PFSK-1 (cell line): ENCODE measurements at regions not wholly inside any gene's neighbourhood (a gene's known extent, or its start where the extent isn't known, plus 50 kb on each side); places are given as distances from the start of the nearest gene placed in this dataset.

Source experiments
- FOXP2 ChIP-seq: optimal IDR thresholded peaks from 2 replicates; pipeline ENCODE3; 2011; ENCODE audit warnings: borderline replicate concordance, control low read depth, inconsistent platforms; ENCODE audit not compliant: insufficient read depth; ENCODE audit errors: extremely low read length, extremely low read depth
- POLR2AphosphoS5 ChIP-seq: IDR thresholded peaks from 2 replicates; pipeline ENCODE4 v1.6.1; 2012; ENCODE audit warnings: low read depth, mild to moderate bottlenecking, control low read depth, low read length, moderate library complexity
- SIN3A ChIP-seq: IDR thresholded peaks from 2 replicates; pipeline ENCODE4 v1.6.1; 2012; ENCODE audit warnings: mild to moderate bottlenecking, low read length, moderate library complexity, borderline replicate concordance; ENCODE audit not compliant: insufficient read depth
- TAF1 ChIP-seq: IDR thresholded peaks from 2 replicates; pipeline ENCODE4 v1.6.1; 2012; ENCODE audit warnings: low read length, control low read depth, borderline replicate concordance; ENCODE audit not compliant: insufficient read depth
- TF ChIP-seq, protein P1 (sequence below), 2 experiments: IDR thresholded peaks; 2 replicates each; pipeline versions ENCODE4 v1.6.1 to v1.8.0; 2011 to 2012; ENCODE audit warnings: low read depth in 2 of 2, low read length in 2 of 2, control low read depth in 1 of 2, inconsistent platforms in 1 of 2, mild to moderate bottlenecking in 1 of 2, moderate library complexity in 1 of 2; ENCODE audit not compliant: insufficient read depth in 1 of 2

DNA sequence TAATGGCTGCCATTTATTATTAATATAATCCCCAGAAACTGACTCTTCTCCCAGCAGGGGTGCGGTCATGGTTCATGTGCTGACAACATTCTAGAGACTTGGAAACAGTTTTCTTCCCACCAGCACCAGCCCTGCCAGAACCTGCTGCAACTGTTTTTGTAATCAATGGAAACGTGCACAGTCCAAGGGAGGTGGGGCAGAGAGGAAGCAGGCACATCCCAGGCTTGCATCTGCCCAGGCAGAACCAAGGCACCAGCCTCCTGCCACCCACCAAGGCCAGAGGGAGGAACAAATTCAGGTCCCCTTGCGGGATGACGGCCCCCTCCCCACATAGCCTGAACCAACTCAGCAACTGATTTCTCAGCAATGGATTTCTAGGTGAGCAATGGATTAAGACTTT lies 119.0 kb downstream of the OAT start:
- TF ChIP-seq POLR2AphosphoS5 (no peak), SIN3A (no peak), TAF1 (no peak), FOXP2 (no peak)
- TF ChIP-seq, protein P1, sequence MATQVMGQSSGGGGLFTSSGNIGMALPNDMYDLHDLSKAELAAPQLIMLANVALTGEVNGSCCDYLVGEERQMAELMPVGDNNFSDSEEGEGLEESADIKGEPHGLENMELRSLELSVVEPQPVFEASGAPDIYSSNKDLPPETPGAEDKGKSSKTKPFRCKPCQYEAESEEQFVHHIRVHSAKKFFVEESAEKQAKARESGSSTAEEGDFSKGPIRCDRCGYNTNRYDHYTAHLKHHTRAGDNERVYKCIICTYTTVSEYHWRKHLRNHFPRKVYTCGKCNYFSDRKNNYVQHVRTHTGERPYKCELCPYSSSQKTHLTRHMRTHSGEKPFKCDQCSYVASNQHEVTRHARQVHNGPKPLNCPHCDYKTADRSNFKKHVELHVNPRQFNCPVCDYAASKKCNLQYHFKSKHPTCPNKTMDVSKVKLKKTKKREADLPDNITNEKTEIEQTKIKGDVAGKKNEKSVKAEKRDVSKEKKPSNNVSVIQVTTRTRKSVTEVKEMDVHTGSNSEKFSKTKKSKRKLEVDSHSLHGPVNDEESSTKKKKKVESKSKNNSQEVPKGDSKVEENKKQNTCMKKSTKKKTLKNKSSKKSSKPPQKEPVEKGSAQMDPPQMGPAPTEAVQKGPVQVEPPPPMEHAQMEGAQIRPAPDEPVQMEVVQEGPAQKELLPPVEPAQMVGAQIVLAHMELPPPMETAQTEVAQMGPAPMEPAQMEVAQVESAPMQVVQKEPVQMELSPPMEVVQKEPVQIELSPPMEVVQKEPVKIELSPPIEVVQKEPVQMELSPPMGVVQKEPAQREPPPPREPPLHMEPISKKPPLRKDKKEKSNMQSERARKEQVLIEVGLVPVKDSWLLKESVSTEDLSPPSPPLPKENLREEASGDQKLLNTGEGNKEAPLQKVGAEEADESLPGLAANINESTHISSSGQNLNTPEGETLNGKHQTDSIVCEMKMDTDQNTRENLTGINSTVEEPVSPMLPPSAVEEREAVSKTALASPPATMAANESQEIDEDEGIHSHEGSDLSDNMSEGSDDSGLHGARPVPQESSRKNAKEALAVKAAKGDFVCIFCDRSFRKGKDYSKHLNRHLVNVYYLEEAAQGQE (IDR thresholded peaks at IDR 0.05; ENCODE audit: insufficient read depth in 1 of 2, low read depth in 2 of 2, low read length in 2 of 2), result no peak
